OCI-LY7 (cell line): ENCODE measurements at regions not wholly inside any gene's neighbourhood (a gene's known extent, or its start where the extent isn't known, plus 50 kb on each side); places are given as distances from the start of the nearest gene placed in this dataset.

Experiments
- CTCF ChIP-seq: fragments of 200-600 bp; sonication (generic); conservative IDR thresholded peaks from 2 replicates; pipeline ENCODE4 v1.5.1; 2014; ENCODE audit warnings: mild to moderate bottlenecking, antibody characterized with exemption, low read length, moderate library complexity, mixed read lengths
- EZH2phosphoT487 ChIP-seq: fragments of 200-600 bp; sonication (generic); IDR thresholded peaks from 2 replicates; pipeline ENCODE4 v1.6.1; 2018; ENCODE audit warnings: low read depth, borderline replicate concordance, mild to moderate bottlenecking, mixed run types, antibody characterized with exemption, low read length, moderate library complexity, mixed read lengths

- no peak for TF ChIP-seq CTCF
- no peak for TF ChIP-seq EZH2phosphoT487
Observed at GRCh38 chr3:144529566-144529965, 557.9 kb downstream of the DIPK2A start.
